ENCODE measurements at regions not wholly inside any gene's neighbourhood (a gene's known extent, or its start where the extent isn't known, plus 50 kb on each side); places are given as distances from the start of the nearest gene placed in this dataset.
"Not testable (repeated sequence)": the region's sequence is repeated elsewhere in the genome, so short reads cannot be mapped to it uniquely, and the experiment has no call there.

DNA sequence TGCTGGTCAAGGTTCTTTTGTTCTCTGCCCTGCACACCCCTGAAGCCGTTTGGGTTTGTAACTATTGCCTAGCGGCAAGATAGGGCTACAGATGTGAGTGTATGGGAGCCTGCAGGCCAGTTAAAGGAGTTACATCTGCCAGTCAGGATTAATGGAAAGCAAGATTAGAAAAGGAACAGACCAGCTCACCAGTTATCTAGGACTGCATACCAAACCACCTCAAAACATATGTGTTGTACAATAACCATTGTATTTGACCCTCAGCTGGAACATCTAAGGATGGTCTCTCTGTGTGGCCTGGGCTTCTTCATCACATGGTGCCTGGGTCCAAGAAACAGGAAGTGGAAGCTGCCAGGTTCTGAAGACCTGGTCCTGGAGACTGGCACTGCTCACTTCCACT is 52.5 kb upstream of the FBXO28 start:
- no peak for DNase-seq (ENCODE audit: low read depth)

DNA sequence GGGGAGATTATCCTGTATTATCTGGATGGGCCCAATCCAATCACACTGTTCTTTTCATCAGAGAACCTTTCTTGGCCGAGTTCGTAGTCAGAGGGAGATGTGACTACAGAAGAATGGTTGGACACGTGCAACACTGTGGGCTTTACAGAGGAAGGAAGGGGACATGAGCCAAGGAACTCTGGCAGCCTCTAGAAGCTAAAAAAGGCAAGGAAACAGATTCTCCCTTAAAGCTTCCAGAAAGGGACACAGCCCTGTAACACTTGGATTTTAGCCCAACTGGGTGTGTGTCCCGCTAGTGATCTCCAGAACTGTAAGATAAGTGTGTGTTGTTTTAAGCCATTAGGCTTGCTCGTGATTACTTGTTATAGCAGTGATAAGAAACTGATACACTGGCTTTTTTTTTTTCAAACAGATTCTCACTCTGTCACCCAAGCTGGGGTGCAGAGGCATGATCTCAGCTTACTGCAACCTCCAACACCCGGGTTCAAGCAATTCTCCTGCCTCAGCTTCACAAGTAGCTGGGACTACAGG is 53.9 kb upstream of the FBXO28 start:
- DNase-seq (ENCODE audit: low read depth), result no peak

DNA sequence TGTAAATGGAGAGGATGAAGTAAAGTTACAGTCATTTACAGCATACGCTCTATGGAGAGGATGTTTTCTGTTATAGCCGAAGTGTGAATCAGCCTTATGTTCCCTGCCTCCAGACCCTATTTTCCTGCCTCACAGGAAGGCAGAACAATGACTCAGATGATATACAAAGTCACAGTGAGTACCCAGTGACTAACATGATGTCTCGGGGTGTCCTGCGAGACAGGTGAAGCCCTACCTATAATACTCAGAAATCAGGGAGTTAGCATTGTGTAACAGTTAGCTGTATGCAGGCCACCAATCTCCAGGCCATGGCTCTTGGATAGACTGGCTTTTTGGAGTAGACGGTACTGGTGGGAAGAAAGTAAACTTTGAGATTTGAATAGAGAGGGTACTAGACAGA is 55.6 kb upstream of the FBXO28 start:
- DNase-seq (ENCODE audit: low read depth), result no peak

DNA sequence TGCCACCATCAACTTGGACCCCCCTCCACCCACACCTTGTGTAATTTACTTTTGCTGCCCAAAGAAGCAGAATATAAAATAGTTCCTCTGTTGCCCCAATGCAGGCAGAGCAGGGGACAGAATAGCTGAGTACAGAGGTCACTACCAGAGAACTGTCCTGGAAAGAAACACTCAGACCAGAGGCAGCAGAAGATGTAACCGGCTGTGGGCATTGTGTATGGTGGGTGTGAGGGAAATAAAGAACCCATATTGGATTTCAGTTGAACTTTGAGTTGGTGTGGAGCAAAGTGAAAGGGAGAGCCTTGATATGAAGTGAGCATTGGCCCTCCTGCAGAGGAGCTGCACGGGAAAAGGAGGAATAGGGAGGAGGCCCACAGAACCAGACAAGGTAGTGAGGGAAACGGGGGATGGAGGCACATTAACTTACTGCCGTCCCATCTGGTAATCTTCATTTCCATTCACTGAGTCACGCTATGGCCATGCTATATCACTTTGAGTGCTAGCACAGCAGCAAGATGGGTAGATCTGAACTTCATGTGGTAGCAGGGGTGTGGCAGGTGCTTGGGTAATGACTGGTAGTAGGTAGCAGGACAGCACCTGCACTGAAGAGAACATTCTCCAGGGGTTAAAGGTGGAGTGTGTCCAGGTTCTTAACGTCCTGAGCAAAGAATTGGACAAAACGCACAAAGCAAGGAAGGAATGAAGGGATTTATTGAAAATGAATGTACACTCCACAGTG is 56.3 kb upstream of the FBXO28 start:
- no peak for DNase-seq (ENCODE audit: low read depth)

DNA sequence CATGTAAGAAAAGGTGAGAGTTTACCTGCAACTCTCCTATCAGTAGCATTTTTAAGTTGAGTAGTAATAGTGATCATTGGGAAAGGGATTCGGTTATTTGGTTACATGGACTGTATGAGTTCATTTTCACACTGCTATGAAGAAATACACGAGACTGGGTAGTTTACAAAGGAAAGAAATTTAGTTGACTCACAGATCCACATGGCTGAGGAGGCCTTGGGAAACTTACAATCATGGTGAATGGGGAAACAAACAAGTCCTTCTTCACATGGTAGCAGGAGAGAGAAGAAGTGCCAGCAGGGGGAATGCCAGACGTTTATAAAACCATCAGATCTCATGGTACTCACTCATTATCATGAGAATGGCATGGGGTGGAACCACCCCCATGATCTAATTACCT is 59.3 kb upstream of the FBXO28 start:
- no peak for DNase-seq (ENCODE audit: low read depth)

DNA sequence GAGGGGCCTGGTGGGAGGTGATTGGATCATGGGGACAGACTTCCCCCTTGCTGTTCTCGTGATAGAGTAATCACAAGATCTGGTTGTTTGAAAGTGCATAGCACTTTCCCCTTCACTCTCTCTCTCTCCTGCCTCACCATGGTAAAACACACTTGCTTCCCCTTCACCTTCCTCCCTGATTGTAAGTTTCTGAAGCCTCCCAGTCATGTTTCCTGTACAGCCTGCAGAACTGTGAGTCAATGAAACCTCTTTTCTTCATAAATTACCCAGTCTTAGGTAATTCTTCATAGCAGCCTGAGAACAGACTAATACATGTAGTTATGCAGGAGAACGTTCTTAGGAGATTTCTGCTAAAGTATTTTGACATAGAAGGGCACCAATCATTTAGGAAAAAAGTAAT is 59.9 kb upstream of the FBXO28 start:
- DNase-seq (ENCODE audit: low read depth), result no peak

DNA sequence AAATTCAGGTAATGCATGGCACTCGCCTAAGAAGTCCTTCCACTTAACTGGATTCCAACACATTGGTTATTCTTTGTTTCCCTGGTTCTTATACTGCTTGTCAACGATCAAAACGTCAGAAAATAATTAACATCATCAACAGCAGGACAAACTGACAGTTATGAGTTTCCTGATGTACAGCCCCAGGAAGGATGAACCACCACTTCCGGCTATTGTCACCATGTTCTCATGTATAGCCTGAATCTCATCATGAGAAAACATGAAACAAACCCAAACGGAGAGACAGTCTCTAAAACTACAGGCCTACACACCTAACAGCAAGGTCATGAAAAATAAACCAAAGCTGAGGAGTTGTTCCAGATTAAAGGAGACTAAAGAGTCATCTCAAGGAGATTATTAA is 60.5 kb upstream of the FBXO28 start:
- no peak for DNase-seq (ENCODE audit: low read depth)

DNA sequence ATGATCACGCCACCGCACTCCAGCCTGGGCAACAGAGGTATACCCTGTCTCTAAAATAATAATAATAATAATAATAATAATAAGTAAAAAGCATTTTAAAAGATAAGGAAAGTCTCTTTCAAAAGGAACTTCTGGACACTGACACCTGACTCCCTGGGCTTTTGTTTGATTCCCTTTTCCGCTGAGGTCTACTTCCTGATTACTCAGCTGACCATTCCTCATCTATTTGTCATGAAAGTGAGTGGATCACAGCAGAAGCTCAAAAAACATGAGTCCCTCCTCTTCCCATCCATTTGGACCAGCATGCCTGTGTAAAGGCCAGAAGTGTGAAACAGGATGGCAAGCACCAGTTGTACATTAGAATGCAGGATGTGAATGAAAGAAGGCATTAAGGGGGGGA is 61.1 kb upstream of the FBXO28 start:
- DNase-seq (ENCODE audit: low read depth), result no peak

DNA sequence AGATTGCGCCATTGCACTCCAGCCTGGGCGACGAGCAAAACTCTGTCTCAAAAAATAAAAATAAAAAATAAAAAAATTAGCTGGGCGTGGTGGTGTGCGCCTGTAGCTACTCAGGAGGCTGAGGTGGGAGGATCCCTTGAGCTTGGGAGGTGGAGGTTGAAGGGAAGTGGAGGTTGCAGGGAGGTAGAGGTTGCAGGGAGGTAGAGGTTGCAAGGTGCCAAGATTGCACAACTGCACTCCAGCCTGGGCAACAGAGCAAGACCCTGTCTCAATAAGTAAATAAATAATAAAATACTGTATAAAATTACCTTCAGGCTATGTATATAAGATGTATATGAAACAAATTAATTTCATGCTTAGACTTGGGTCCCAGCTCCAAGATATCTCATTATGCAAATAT is 62.1 kb upstream of the FBXO28 start:
- not testable (repeated sequence) for DNase-seq (ENCODE audit: low read depth)

DNA sequence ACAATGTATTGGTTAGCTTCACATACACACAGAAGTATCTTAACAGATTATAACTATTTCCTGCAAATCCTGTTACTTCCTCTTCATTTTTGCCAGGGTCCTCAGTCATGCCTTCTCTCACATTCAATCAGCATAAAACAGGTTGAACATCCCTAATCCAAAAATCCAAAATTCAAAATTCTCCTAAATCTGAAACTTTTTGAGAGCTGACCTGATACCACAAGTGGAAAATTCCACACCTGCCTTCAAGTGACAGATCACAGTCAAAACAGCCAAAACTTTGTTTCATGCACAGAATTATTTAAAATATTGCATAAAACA is 62.9 kb upstream of the FBXO28 start:
- DNase-seq (ENCODE audit: low read depth), result no peak

DNA sequence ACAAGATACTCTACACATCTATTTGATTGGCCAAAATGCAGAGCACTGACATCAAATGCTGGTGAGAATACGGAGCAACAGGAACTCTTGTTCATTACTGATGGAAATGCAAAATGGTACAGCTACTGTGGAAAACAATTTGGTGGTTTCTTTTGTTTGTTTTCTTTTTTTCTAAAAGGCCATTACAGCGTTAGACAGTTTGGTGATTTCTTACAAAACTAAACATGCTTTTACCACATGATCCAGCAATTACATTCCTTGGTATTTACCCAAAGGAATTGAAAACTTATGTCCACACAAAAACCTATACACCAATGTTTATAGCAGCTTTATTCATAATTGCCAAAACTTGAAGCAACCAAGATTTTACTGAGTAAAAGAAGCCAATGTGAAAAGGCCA is 66.4 kb upstream of the FBXO28 start:
- DNase-seq (ENCODE audit: low read depth), result no peak

DNA sequence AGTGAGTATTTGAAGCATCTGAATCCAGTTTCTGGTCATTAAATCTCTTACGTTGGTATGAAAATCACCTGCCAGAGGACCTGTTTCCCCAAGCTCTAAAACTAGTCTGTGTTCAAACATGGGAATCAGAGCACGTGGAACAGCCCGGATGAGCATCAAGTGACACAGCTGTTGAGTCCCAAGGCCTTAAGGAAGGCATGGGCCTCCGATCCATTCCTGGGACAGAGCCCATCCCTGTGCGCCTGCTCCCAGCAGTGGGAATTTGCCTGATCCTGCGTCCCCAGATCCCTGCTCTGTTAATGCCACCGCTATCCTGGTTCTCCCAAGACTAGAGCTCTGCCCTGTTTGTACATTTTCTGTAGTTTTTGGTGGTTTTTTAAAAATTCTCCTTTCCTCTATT is 68.4 kb upstream of the FBXO28 start:
- DNase-seq (ENCODE audit: low read depth), result no peak

DNA sequence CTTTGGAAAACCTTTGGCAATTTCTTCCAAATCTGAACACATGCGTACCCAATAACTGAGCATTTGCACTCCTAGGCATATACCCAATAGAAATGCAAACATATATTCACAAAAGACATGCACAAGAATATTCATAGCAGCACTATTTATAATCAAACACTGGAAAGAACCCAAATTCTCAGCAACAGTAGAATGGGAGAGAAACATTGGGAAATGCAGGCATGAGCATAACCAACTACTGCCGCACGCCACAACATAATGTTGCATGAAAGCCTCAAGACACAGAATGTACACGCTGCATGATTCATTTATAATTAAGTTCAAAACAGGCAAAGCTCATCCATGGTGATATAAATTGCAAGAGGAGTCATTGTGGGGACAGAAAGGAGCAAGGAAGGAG is 69.5 kb upstream of the FBXO28 start:
- no peak for DNase-seq (ENCODE audit: low read depth)

DNA sequence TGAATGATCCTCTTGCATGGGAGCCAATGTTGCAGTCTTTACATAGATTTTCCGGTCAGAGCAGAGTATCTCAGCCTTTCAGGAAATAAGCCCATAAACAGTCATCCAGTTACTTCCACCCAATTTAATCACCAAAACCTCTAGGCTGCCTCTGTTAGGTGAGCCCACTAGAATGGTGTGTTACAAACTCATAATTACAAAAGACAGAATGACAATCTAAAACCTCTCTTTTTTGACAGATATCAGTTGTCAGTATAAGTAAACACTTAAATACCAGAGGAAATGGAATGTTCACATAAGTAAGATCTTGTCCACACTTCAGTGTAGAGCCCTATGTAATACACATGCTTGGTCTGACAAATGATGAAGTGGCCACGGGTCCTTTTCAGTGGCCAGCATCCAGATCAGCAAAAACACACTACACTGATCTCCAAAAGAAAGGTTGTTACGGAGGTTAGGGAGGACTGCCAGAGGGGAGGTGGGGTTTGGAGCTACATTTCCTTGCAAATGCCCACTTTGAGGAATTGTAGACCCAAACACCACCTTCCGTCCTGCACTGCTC is 71.3 kb upstream of the FBXO28 start:
- DNase-seq (ENCODE audit: low read depth), result no peak

DNA sequence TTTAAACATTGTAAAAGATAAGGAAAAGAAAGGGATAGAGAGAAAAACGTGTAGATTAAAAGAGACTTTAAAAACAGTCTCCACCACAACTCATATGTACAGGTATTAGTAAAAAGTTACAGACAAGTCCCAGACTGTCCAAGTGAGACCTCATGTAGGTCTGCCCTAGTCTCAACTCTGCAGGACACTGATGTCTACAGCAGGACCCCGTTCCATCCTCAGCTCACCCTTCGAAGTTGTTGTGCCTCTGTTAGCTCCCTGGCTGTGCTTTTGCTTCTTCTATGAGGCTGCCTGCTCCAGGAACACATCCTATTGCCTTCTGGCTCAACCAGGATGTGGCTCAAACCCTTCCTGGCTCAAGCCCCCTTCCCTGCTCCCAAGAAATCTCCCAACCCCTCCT is 72.9 kb upstream of the FBXO28 start:
- no peak for DNase-seq (ENCODE audit: low read depth)

DNA sequence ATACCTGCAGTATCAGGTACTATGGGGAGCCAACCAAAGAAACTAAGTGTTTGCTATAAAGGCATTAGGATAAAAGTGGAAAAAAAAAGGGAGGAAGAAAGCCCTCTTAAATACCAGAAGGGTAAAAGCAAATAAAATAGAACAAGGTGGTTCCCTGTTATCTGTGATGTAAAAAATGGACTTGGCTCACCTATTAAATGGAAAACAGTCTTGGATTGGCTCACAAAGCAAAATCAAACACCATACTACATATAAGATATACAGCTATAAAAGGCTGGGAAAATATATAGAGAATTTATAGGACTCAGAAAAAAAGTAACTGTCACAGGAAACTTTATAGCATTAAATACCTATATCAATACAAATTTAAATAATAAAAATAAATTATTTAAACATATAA is 73.5 kb upstream of the FBXO28 start:
- DNase-seq (ENCODE audit: low read depth), result not testable (repeated sequence)

DNA sequence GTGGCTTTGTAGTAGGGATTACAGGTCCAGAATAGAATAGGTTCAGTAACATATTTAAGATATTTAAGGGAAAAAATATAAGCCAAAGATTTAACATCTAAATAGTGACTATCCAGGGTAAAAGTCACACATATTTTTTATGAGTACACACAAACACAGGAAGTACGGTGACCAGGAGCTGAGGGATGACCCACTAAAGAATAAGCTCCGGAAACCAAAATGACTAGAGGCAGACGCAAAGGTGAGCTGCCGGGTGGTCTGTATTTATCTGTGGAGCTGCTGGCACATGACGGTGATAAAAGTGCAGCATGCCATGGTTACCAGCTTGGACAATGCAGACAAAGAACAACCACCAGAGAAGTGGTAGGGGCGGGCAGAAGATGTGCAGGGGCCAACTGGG is 73.9 kb upstream of the FBXO28 start:
- not testable (repeated sequence) for DNase-seq (ENCODE audit: low read depth)

DNA sequence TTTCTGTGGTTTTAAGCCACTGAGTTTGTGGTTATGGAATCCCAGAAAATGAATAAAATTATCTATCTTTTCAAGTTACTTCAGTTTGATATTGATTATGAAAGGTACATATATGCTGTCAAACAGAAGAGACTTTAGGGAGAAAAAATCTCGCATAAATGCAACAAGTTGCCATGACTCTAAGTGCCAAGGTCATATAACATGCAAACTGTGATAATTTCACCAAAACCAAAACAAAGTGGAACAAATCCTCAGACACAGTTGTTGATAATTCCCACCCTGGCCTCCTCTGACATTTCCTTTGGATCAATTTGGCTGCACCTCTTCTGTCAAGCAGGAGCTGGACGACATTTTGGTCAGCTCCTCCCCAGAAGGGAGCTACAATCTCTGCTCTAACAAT is 75.1 kb upstream of the FBXO28 start:
- DNase-seq (ENCODE audit: low read depth), result not testable (repeated sequence)

DNA sequence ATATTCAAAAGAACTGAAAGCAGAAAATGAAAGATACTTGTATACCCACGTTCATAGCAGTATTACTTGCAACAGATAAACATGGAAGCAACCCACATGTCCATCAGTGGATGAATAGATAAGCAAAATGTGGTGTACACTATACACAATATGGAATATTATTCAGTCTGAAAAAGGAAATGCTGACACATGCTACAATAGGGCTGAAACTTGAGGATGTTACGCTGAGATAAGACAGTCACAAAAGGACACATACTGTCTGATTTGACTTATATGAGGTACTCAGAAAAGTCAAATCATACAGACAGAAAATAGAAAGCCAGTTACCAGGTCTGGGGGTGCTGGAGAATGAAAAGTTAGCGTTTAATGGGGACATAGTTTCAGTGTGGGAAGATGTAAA is 76.5 kb upstream of the FBXO28 start:
- DNase-seq (ENCODE audit: low read depth), result not testable (repeated sequence)

DNA sequence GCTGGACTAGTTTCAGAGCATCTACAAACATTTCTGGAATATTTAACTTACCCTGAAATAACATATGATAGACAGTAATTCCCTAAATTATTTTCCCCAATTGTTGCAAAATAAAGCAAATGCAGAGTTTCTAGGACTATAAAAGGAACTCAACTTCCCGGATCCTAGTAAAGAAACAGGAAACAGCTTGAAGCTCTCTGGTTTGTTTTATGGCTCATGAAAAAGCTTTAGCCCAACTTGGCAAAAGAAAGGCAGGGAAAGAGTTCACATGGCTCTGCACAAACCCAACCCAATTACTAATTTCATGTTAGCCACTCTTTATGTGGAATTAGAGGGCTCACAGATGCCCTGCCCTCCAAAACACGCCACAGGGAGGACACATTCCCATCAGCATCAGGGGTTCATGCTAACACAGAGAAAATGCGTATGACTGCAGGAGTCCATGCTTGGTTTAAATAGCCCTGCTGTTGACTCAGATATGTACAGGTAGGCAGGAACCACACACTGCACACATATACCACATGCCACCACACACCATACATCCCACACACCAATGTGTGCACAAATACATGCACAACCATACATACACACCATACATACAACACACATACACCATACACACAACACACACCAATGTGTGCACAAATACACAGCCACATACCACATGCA is 81.2 kb upstream of the FBXO28 start:
- not testable (repeated sequence) for DNase-seq (ENCODE audit: low read depth)

DNA sequence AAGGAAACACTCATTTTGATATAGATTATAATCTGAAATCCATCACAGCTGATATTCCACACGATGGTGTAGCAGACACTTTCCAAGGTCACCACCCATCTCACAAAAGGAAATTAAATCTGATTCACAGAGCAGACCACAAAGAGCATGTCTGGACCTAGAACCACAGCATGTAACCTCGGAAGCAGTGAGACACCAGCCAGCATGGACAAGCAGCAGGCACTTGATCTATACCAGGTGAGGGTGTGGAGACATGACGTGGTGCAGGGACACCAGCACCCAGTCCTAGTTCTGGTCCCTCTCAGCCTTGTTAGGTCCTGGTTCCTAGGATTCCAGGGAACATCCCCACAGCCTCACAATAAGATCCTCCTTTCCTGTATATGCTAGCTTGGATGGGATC is 81.9 kb upstream of the FBXO28 start:
- DNase-seq (ENCODE audit: low read depth), result not testable (repeated sequence)

DNA sequence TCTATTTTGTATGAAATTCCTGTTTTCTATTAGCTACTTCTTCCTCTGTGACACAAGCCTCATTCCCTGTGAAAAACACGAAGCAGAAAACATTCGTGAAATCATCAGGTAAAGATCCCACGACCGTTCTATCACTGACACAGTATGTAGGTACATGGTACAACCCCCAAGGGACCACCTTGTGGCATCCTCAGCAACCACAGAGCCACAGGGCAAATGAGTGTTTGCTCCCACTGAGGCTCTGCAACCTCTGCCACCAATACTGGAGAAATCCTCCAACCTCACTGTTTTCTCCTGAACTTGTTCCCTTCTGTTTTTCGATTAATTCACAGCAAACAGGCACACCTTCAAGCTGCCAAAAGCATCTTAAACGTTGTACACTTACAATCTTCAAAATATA is 83.7 kb upstream of the FBXO28 start:
- not testable (repeated sequence) for DNase-seq (ENCODE audit: low read depth)

DNA sequence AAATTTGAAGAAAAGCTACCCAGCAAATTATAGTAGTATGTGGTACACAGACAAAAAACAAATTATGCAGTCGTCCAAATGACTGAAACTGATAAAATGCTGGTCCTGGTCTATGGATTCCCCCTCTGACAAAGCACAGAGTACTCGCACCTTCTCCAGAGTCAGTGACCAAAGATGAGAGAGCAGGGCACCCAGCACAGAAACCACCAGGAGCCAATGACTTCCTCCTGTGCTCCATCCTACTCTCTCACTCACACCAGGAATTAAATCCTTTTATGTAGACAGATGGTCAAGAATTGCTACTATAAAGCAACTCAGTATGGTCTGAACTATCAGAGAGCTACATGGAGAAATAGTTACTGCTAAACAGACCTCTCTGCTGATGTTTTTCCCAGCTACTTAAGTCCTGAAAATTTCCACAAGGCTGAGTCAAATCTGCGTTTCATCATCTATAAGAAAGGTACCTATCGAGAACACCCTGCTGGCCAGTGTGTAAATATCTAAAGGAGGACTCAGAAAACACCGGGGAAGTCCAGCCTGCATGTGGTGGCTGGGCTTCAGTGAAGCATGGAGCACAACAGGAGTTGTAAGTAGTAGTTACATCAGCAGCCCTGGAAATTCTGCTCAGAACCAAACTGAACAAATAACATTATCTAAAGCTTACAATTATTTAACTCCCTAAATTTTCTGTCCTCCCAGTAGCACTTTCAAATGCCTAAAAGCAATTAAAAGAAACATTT is 84.5 kb upstream of the FBXO28 start:
- not testable (repeated sequence) for DNase-seq (ENCODE audit: low read depth)
